Peyer's patch (tissue), 4 donors: ENCODE measurements at regions not wholly inside any gene's neighbourhood (a gene's known extent, or its start where the extent isn't known, plus 50 kb on each side); places are given as distances from the start of the nearest gene placed in this dataset.

ENCODE experiments used
- POLR2A ChIP-seq, 2 donors: fragments of 450-650 bp; IDR thresholded peaks; one replicate each; pipeline ENCODE4 v1.5.1; 2017; ENCODE audit warnings: antibody characterized with exemption in 2 of 2, mild to moderate bottlenecking in 2 of 2, moderate library complexity in 2 of 2
- TF ChIP-seq, protein P1 (sequence below), 6 experiments: fragments of 450-650 bp in 4 of 6; fragments of 200-600 bp in 2 of 6; sonication (generic) in 1 of 6; IDR thresholded peaks; one replicate each; pipeline ENCODE4 v1.5.1; 2017 to 2019; ENCODE audit warnings: antibody characterized with exemption in 6 of 6, mild to moderate bottlenecking in 3 of 6, moderate library complexity in 1 of 6

- TF ChIP-seq, protein P1, sequence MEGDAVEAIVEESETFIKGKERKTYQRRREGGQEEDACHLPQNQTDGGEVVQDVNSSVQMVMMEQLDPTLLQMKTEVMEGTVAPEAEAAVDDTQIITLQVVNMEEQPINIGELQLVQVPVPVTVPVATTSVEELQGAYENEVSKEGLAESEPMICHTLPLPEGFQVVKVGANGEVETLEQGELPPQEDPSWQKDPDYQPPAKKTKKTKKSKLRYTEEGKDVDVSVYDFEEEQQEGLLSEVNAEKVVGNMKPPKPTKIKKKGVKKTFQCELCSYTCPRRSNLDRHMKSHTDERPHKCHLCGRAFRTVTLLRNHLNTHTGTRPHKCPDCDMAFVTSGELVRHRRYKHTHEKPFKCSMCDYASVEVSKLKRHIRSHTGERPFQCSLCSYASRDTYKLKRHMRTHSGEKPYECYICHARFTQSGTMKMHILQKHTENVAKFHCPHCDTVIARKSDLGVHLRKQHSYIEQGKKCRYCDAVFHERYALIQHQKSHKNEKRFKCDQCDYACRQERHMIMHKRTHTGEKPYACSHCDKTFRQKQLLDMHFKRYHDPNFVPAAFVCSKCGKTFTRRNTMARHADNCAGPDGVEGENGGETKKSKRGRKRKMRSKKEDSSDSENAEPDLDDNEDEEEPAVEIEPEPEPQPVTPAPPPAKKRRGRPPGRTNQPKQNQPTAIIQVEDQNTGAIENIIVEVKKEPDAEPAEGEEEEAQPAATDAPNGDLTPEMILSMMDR (IDR thresholded peaks at IDR 0.05), result no peak
- no peak for TF ChIP-seq POLR2A (IDR thresholded peaks at IDR 0.05)
Measured at GRCh38 chr1:226497276-226497833, 51.2 kb upstream of the STUM start.
